Smooth muscle cell (in vitro differentiated cells): ENCODE measurements at regions not wholly inside any gene's neighbourhood (a gene's known extent, or its start where the extent isn't known, plus 50 kb on each side); places are given as distances from the start of the nearest gene placed in this dataset.

Source experiments
- DNase-seq: peaks from one replicate; lab custom pipeline; 2025; ENCODE audit not compliant: unreplicated experiment; lab: John Stamatoyannopoulos, UW
- H2AFZ ChIP-seq: fragments of 200-600 bp; sonication (generic); 2 replicates; pipeline ENCODE4 v1.6.0; 2016; ENCODE audit warnings: antibody characterized with exemption, low read depth, mild to moderate bottlenecking
- H3F3A ChIP-seq: fragments of 200-600 bp; sonication (generic); 2 replicates; pipeline ENCODE4 v1.6.0; 2017; ENCODE audit warnings: antibody characterized with exemption, low read depth
- H3K27ac ChIP-seq: fragments of 200-600 bp; sonication (generic); 2 replicates; pipeline ENCODE4 v1.5.1; 2016; ENCODE audit warnings: low read depth, mild to moderate bottlenecking
- H3K27me3 ChIP-seq: fragments of 200-600 bp; sonication (generic); 2 replicates; pipeline ENCODE4 v1.6.1; 2016; ENCODE audit warnings: low read depth, mild to moderate bottlenecking
- H3K36me3 ChIP-seq: fragments of 200-600 bp; sonication (generic); 2 replicates; pipeline ENCODE4 v1.5.1; 2016; ENCODE audit warnings: low read depth
- H3K4me1 ChIP-seq: fragments of 200-600 bp; sonication (generic); 2 replicates; pipeline ENCODE4 v1.5.1; 2016; ENCODE audit warnings: low read depth
- H3K4me2 ChIP-seq: fragments of 200-600 bp; sonication (generic); 2 replicates; pipeline ENCODE4 v1.6.0; 2016; ENCODE audit warnings: mild to moderate bottlenecking
- H3K4me3 ChIP-seq: fragments of 200-600 bp; sonication (generic); 2 replicates; pipeline ENCODE4 v1.5.1; 2016; ENCODE audit warnings: mild to moderate bottlenecking
- H3K79me2 ChIP-seq: fragments of 200-600 bp; sonication (generic); 2 replicates; pipeline ENCODE4 v1.6.0; 2016; ENCODE audit warnings: low read depth, mild to moderate bottlenecking
- H3K9ac ChIP-seq: fragments of 200-600 bp; sonication (generic); 2 replicates; pipeline ENCODE4 v1.6.0; 2016; ENCODE audit warnings: low read depth
- H3K9me3 ChIP-seq: fragments of 200-600 bp; sonication (generic); replicated peaks from 2 replicates; pipeline ENCODE4 v1.5.1; 2016; ENCODE audit warnings: low read depth
- H4K20me1 ChIP-seq: fragments of 200-600 bp; sonication (generic); 2 replicates; pipeline ENCODE4 v1.6.0; 2016; ENCODE audit warnings: low read depth
- WGBS: methylation state at CpG from one replicate; pipeline ENCODE4 v1.1.7; 2016; ENCODE audit warnings: low lambda C conversion rate; 5-methylcytosine and 5-hydroxymethylcytosine counted together
- TF ChIP-seq, protein P1 (sequence below): fragments of 200-600 bp; sonication (generic); IDR thresholded peaks from 2 replicates; pipeline ENCODE4 v1.5.1; 2017; ENCODE audit warnings: borderline replicate concordance, mild to moderate bottlenecking, antibody characterized with exemption; ENCODE audit not compliant: insufficient read depth, poor library complexity, severe bottlenecking

GRCh38 chr2:16203069-16203468 lies 262.7 kb downstream of the MYCN start:
- H3K27ac ChIP-seq: no peak overlapping the region
- H3K9me3 ChIP-seq: no peaks in the 10 kb centered on the region
- peaks cover 10% of the 10 kb centered on the region for H3K4me1 ChIP-seq
- DNase-seq: no peak
- no peak overlapping the region for H3K4me3 ChIP-seq
- H3K4me2 ChIP-seq: no peak overlapping the region
- H3K36me3 ChIP-seq: no peaks in the 10 kb centered on the region
- no peaks in the 10 kb centered on the region for H3K27me3 ChIP-seq
- H3K79me2 ChIP-seq: no peaks in the 10 kb centered on the region
- no peaks in the 10 kb centered on the region for H3F3A ChIP-seq
- 65% methylated on average over 2 of the region's 2 CpGs for WGBS
- H2AFZ ChIP-seq: no peak overlapping the region
- no peak overlapping the region for H3K9ac ChIP-seq
- no peaks in the 10 kb centered on the region for H4K20me1 ChIP-seq
- TF ChIP-seq, protein P1, sequence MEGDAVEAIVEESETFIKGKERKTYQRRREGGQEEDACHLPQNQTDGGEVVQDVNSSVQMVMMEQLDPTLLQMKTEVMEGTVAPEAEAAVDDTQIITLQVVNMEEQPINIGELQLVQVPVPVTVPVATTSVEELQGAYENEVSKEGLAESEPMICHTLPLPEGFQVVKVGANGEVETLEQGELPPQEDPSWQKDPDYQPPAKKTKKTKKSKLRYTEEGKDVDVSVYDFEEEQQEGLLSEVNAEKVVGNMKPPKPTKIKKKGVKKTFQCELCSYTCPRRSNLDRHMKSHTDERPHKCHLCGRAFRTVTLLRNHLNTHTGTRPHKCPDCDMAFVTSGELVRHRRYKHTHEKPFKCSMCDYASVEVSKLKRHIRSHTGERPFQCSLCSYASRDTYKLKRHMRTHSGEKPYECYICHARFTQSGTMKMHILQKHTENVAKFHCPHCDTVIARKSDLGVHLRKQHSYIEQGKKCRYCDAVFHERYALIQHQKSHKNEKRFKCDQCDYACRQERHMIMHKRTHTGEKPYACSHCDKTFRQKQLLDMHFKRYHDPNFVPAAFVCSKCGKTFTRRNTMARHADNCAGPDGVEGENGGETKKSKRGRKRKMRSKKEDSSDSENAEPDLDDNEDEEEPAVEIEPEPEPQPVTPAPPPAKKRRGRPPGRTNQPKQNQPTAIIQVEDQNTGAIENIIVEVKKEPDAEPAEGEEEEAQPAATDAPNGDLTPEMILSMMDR: no peak

GRCh38 chr2:16202266-16203020 lies 262.1 kb downstream of the MYCN start:
- WGBS: 91% methylated on average over 8 of the region's 8 CpGs
- Histone ChIP-seq H3K36me3 (no peaks in the 10 kb centered on the region), H2AFZ (no peak overlapping the region), H3K79me2 (no peaks in the 10 kb centered on the region), H3K9ac (no peak overlapping the region), H3K4me1 (peaks cover 10% of the 10 kb centered on the region), H4K20me1 (no peaks in the 10 kb centered on the region), H3K4me2 (no peak overlapping the region), H3K27me3 (no peaks in the 10 kb centered on the region), H3K9me3 (no peaks in the 10 kb centered on the region), H3K27ac (no peak overlapping the region), H3K4me3 (no peak overlapping the region), H3F3A (no peaks in the 10 kb centered on the region)
- TF ChIP-seq, protein P1: no peak
- no peak for DNase-seq

DNA sequence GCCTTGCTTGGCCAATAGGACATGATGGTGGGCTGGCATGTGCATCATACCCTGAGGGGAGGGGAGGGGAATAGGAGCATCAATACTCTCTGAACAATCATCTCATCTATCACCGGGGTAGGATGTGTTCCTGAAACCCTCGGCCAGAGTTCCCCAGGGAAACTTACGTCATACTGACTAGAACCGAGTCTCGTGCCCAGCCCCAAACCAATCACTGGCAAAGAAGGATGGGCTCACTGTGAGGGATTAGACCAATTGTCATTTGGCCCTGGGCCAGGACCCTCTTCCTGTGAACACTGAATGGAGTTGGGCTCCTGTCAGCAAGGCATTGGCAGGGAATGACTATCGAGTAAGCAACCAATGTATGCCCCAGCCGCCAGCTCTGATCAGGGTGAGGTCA lies 261.5 kb downstream of the MYCN start:
- peaks cover 10% of the 10 kb centered on the region for H3K4me1 ChIP-seq
- H3K79me2 ChIP-seq: no peaks in the 10 kb centered on the region
- TF ChIP-seq, protein P1: no peak
- DNase-seq: no peak
- H3K36me3 ChIP-seq: no peaks in the 10 kb centered on the region
- H3K27me3 ChIP-seq: no peaks in the 10 kb centered on the region
- no peak overlapping the region for H3K4me2 ChIP-seq
- no peak overlapping the region for H3K27ac ChIP-seq
- no peak overlapping the region for H2AFZ ChIP-seq
- no peaks in the 10 kb centered on the region for H3K9me3 ChIP-seq
- no peaks in the 10 kb centered on the region for H4K20me1 ChIP-seq
- no peak overlapping the region for H3K4me3 ChIP-seq
- WGBS: 97% methylated on average over 7 of the region's 7 CpGs
- no peak overlapping the region for H3K9ac ChIP-seq
- H3F3A ChIP-seq: no peaks in the 10 kb centered on the region
